ENCODE measurements at regions not wholly inside any gene's neighbourhood (a gene's known extent, or its start where the extent isn't known, plus 50 kb on each side); places are given as distances from the start of the nearest gene placed in this dataset.

- no peak for DNase-seq (ENCODE audit: low read depth)
Observed at GRCh38 chr2:16318051-16318450, 347.6 kb downstream of the CYRIA start.

GRCh38 chr2:16317211-16317830 lies 348.3 kb downstream of the CYRIA start:
- no peak for DNase-seq (ENCODE audit: low read depth)

GRCh38 chr2:16316456-16317210 lies 349.0 kb downstream of the CYRIA start:
- no peak for DNase-seq (ENCODE audit: low read depth)

GRCh38 chr2:16315908-16316307 lies 349.7 kb downstream of the CYRIA start:
- no peak for DNase-seq (ENCODE audit: low read depth)

GRCh38 chr2:16315458-16315835 lies 350.2 kb downstream of the CYRIA start:
- no peak for DNase-seq (ENCODE audit: low read depth)

GRCh38 chr2:16314691-16315457 lies 350.8 kb downstream of the CYRIA start:
- DNase-seq (ENCODE audit: low read depth), result no peak

GRCh38 chr2:16314001-16314400 lies 351.6 kb downstream of the CYRIA start:
- no peak for DNase-seq (ENCODE audit: low read depth)

GRCh38 chr2:16313235-16313975 lies 352.2 kb downstream of the CYRIA start:
- DNase-seq (ENCODE audit: low read depth), result no peak

GRCh38 chr2:16312771-16313170 lies 352.9 kb downstream of the CYRIA start:
- no peak for DNase-seq (ENCODE audit: low read depth)

GRCh38 chr2:16311521-16312440 lies 353.9 kb downstream of the CYRIA start:
- DNase-seq (ENCODE audit: low read depth), result no peak

GRCh38 chr2:16308816-16309215 lies 356.8 kb downstream of the CYRIA start:
- no peak for DNase-seq (ENCODE audit: low read depth)

GRCh38 chr2:16304876-16305590 lies 360.6 kb downstream of the CYRIA start:
- DNase-seq (ENCODE audit: low read depth), result no peak

GRCh38 chr2:16303761-16304160 lies 361.9 kb downstream of the CYRIA start:
- DNase-seq (ENCODE audit: low read depth), result no peak

GRCh38 chr2:16303273-16303577 lies 362.4 kb downstream of the CYRIA start:
- no peak for DNase-seq (ENCODE audit: low read depth)

- DNase-seq (ENCODE audit: low read depth), result no peak
Observed at GRCh38 chr2:16302431-16303272, 362.3 kb downstream of the MYCN start.

GRCh38 chr2:16301961-16302360 lies 361.6 kb downstream of the MYCN start:
- no peak for DNase-seq (ENCODE audit: low read depth)

- no peak for DNase-seq (ENCODE audit: low read depth)
Observed at GRCh38 chr2:16298866-16299265, 358.5 kb downstream of the MYCN start.

- no peak for DNase-seq (ENCODE audit: low read depth)
Observed at GRCh38 chr2:16296331-16297250, 356.2 kb downstream of the MYCN start.

GRCh38 chr2:16296038-16296290 lies 355.6 kb downstream of the MYCN start:
- no peak for DNase-seq (ENCODE audit: low read depth)
